Kasumi-1 (cell line): ENCODE measurements at regions not wholly inside any gene's neighbourhood (a gene's known extent, or its start where the extent isn't known, plus 50 kb on each side); places are given as distances from the start of the nearest gene placed in this dataset.

ENCODE experiments used
- DNase-seq, 2 experiments: peaks; one replicate each; lab custom pipeline; 2025; lab: John Stamatoyannopoulos, UW

GRCh38 chr3:124246376-124246775, 254.5 kb upstream of the ROPN1 start:
- no peak for DNase-seq

GRCh38 chr3:124246949-124247348, 255.0 kb upstream of the ROPN1 start:
- peak in 1 of 2 experiments; percentile 10 for DNase-seq

- DNase-seq: no peak
Measured at GRCh38 chr3:124248471-124249028, 256.6 kb upstream of the ROPN1 start.

- DNase-seq: no peak
Measured at GRCh38 chr3:124249038-124249437, 257.1 kb upstream of the ROPN1 start.

- peak; percentile 87 to 92 for DNase-seq
Measured at GRCh38 chr3:124250053-124250452, 258.1 kb upstream of the ROPN1 start.

GRCh38 chr3:124256156-124256555, 264.2 kb upstream of the ROPN1 start:
- DNase-seq: no peak

GRCh38 chr3:124256599-124256998, 264.7 kb upstream of the ROPN1 start:
- DNase-seq: no peak

- DNase-seq: peak in 1 of 2 experiments; percentile 29
Measured at GRCh38 chr3:124257336-124257864, 265.5 kb upstream of the ROPN1 start.

GRCh38 chr3:124258057-124258500, 266.2 kb upstream of the ROPN1 start:
- DNase-seq: no peak

GRCh38 chr3:124260206-124260915, 268.4 kb upstream of the ROPN1 start:
- peak; percentile 46 to 50 for DNase-seq

GRCh38 chr3:124261306-124261705, 269.4 kb upstream of the ROPN1 start:
- no peak for DNase-seq

GRCh38 chr3:124263168-124263567, 271.2 kb upstream of the ROPN1 start:
- no peak for DNase-seq

GRCh38 chr3:124264346-124264745, 272.4 kb upstream of the ROPN1 start:
- DNase-seq: no peak

GRCh38 chr3:124266487-124266886, 274.6 kb upstream of the ROPN1 start:
- no peak for DNase-seq

- no peak for DNase-seq
Measured at GRCh38 chr3:124267406-124267805, 275.5 kb upstream of the ROPN1 start.

GRCh38 chr3:124268355-124268754, 276.4 kb upstream of the ROPN1 start:
- DNase-seq: no peak

- no peak for DNase-seq
Measured at GRCh38 chr3:124269619-124270018, 277.7 kb upstream of the ROPN1 start.

GRCh38 chr3:124272605-124273151, 280.8 kb upstream of the ROPN1 start:
- no peak for DNase-seq

- DNase-seq: no peak
Measured at GRCh38 chr3:124273651-124274050, 281.7 kb upstream of the ROPN1 start.

- no peak for DNase-seq
Measured at GRCh38 chr3:124274051-124274450, 282.1 kb upstream of the ROPN1 start.

- DNase-seq: no peak
Measured at GRCh38 chr3:124275412-124275811, 283.5 kb upstream of the ROPN1 start.

- no peak for DNase-seq
Measured at GRCh38 chr3:124276133-124276532, 284.2 kb upstream of the ROPN1 start.

GRCh38 chr3:124276539-124277143, 284.7 kb upstream of the ROPN1 start:
- no peak for DNase-seq
